ENCODE measurements at regions not wholly inside any gene's neighbourhood (a gene's known extent, or its start where the extent isn't known, plus 50 kb on each side); places are given as distances from the start of the nearest gene placed in this dataset.

DNA sequence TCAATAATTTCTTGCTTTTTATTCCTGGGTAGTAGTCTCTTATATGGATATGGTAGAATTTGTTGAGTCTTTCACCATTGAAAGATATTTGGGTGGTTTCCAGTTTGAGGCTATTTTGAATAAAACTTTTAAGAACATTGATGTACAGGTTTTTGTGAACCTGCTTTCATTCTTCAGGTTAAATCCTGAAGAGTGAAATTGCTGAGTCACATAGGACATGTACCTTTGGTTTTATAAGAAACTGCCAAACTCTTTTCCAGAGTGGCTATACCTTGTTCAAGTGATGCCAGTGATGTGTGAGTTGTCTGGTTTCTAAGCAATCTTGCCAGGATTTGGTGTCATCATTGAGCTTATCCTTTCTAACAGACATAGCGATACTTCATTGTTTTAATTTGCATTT lies 184.6 kb upstream of the PZP start:
- DNase-seq (ENCODE audit: low spot score): no peak
- ChIA-PET CTCF (interaction anchor here (0.6 kb wide), 1 partner anchor 63 kb away, joined by 3 read pairs; no protein-coding TSS in a partner anchor), POLR2A (ENCODE audit: low non-redundant PET) (no interaction called here)
- intact Hi-C loops (cut with micrococcal nuclease; ENCODE audit: unreplicated experiment): no loop called here
- H3K4me1 ChIP-seq (ENCODE audit: insufficient read depth, low read length, poor library complexity, severe bottlenecking): peaks cover 7% of the 10 kb centered on the region
- H3K9me3 ChIP-seq (ENCODE audit: low read depth, low read length, poor library complexity, severe bottlenecking): no peaks in the 10 kb centered on the region
- H3K27ac ChIP-seq (ENCODE audit: low read depth, low read length, poor library complexity, severe bottlenecking): no peak overlapping the region
- H3K4me3 ChIP-seq (ENCODE audit: low read depth, low read length, poor library complexity, severe bottlenecking): no peak overlapping the region
- TF ChIP-seq EZH2 (IDR thresholded peaks at IDR 0.05; ENCODE audit: borderline replicate concordance, low read depth, low read length, poor library complexity, severe bottlenecking): no peak
- TF ChIP-seq, protein P1, sequence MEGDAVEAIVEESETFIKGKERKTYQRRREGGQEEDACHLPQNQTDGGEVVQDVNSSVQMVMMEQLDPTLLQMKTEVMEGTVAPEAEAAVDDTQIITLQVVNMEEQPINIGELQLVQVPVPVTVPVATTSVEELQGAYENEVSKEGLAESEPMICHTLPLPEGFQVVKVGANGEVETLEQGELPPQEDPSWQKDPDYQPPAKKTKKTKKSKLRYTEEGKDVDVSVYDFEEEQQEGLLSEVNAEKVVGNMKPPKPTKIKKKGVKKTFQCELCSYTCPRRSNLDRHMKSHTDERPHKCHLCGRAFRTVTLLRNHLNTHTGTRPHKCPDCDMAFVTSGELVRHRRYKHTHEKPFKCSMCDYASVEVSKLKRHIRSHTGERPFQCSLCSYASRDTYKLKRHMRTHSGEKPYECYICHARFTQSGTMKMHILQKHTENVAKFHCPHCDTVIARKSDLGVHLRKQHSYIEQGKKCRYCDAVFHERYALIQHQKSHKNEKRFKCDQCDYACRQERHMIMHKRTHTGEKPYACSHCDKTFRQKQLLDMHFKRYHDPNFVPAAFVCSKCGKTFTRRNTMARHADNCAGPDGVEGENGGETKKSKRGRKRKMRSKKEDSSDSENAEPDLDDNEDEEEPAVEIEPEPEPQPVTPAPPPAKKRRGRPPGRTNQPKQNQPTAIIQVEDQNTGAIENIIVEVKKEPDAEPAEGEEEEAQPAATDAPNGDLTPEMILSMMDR (conservative IDR thresholded peaks at IDR 0.05; ENCODE audit: low read depth, low read length): no peak
- no TSS peak for BruUV-seq (replicated peaks)
- H3K27me3 ChIP-seq (replicated peaks; ENCODE audit: insufficient read depth, low read depth, low read length, poor library complexity): no peaks in the 10 kb centered on the region
- no peaks in the 10 kb centered on the region for H3K36me3 ChIP-seq (ENCODE audit: insufficient read depth, low read length, poor library complexity, severe bottlenecking)

- BruUV-seq (replicated peaks): no TSS peak
- POLR2A ChIA-PET (ENCODE audit: low non-redundant PET): no interaction called here
- Histone ChIP-seq H3K36me3 (ENCODE audit: insufficient read depth, low read length, poor library complexity, severe bottlenecking) (no peaks in the 10 kb centered on the region), H3K4me1 (ENCODE audit: insufficient read depth, low read length, poor library complexity, severe bottlenecking) (peaks cover 16% of the 10 kb centered on the region), H3K27ac (ENCODE audit: low read depth, low read length, poor library complexity, severe bottlenecking) (no peak overlapping the region), H3K4me3 (ENCODE audit: low read depth, low read length, poor library complexity, severe bottlenecking) (no peak overlapping the region), H3K27me3 (replicated peaks; ENCODE audit: insufficient read depth, low read depth, low read length, poor library complexity) (no peaks in the 10 kb centered on the region), H3K9me3 (ENCODE audit: low read depth, low read length, poor library complexity, severe bottlenecking) (no peaks in the 10 kb centered on the region)
- CTCF ChIA-PET: no interaction called here
- no peak for TF ChIP-seq EZH2 (IDR thresholded peaks at IDR 0.05; ENCODE audit: borderline replicate concordance, low read depth, low read length, poor library complexity, severe bottlenecking)
- TF ChIP-seq, protein P1 (conservative IDR thresholded peaks at IDR 0.05; ENCODE audit: low read depth, low read length): no peak
- intact Hi-C loops (cut with micrococcal nuclease; ENCODE audit: unreplicated experiment): no loop called here
- no peak for DNase-seq (ENCODE audit: low spot score)
These were observed 183.6 kb upstream of the PZP start for GRCh38 chr12:9391815-9392214.

- CTCF ChIA-PET: no interaction called here
- no TSS peak for BruUV-seq (replicated peaks)
- H3K4me3 ChIP-seq (ENCODE audit: low read depth, low read length, poor library complexity, severe bottlenecking): no peak overlapping the region
- no peaks in the 10 kb centered on the region for H3K27me3 ChIP-seq (replicated peaks; ENCODE audit: insufficient read depth, low read depth, low read length, poor library complexity)
- H3K9me3 ChIP-seq (ENCODE audit: low read depth, low read length, poor library complexity, severe bottlenecking): no peaks in the 10 kb centered on the region
- H3K36me3 ChIP-seq (ENCODE audit: insufficient read depth, low read length, poor library complexity, severe bottlenecking): no peaks in the 10 kb centered on the region
- POLR2A ChIA-PET (ENCODE audit: low non-redundant PET): no interaction called here
- intact Hi-C loops (cut with micrococcal nuclease; ENCODE audit: unreplicated experiment): no loop called here
- DNase-seq (ENCODE audit: low spot score): no peak
- TF ChIP-seq, protein P1 (conservative IDR thresholded peaks at IDR 0.05; ENCODE audit: low read depth, low read length): no peak
- TF ChIP-seq EZH2 (IDR thresholded peaks at IDR 0.05; ENCODE audit: borderline replicate concordance, low read depth, low read length, poor library complexity, severe bottlenecking): no peak
- no peak overlapping the region for H3K27ac ChIP-seq (ENCODE audit: low read depth, low read length, poor library complexity, severe bottlenecking)
- peaks cover 16% of the 10 kb centered on the region for H3K4me1 ChIP-seq (ENCODE audit: insufficient read depth, low read length, poor library complexity, severe bottlenecking)
These were observed 182.6 kb upstream of the PZP start for GRCh38 chr12:9390761-9391160.

All from A673 (cell line).